GM21423 (cell line): ENCODE measurements at regions not wholly inside any gene's neighbourhood (a gene's known extent, or its start where the extent isn't known, plus 50 kb on each side); places are given as distances from the start of the nearest gene placed in this dataset.

Experiments used
- ATAC-seq: cut with Tn5 transposase; IDR thresholded peaks from one replicate; pipeline ENCODE4 v1.9.1; 2021; ENCODE audit warnings: mild to moderate bottlenecking, moderate library complexity; ENCODE audit not compliant: unreplicated experiment

GRCh38 chr1:39134768-39135333 is 69.6 kb upstream of the MACF1 start:
- no peak for ATAC-seq

GRCh38 chr1:39136638-39137037 is 67.9 kb upstream of the MACF1 start:
- no peak for ATAC-seq

- ATAC-seq = no peak
Observed at GRCh38 chr1:39139723-39140360, 64.7 kb upstream of the MACF1 start.

GRCh38 chr1:39141925-39142324 is 62.6 kb upstream of the MACF1 start:
- no peak for ATAC-seq

DNA sequence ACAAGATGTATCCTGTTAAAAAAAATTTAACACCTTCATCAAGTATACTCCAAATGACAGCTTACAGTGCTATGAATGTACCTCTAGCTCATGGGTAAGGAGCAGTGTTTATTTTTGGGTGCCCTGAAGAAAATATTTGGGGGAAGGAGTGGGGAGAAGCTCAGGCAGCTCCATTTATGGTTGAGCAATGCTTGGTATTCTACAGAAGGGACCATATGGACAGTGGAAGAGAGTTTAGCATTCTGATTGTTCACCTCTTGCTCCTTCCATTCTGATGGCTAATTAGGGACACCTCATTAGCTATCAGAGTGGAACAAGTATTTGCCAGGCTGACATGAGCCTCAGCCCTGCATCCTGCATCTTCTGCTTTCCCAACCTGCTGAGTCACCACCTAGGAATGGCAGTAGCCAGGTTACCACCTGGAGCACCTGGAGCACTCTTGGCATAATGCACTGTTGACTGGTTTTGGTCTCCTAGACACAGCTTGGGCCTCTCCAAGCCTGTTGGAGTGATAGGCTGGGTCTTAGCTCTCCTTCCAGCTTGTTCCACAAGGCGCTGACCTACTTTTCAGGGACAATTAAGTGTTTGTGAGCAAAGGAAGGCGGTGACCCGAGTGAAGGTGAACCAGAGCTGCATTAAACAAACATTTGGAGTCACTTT is 62.0 kb upstream of the MACF1 start:
- ATAC-seq = no peak

DNA sequence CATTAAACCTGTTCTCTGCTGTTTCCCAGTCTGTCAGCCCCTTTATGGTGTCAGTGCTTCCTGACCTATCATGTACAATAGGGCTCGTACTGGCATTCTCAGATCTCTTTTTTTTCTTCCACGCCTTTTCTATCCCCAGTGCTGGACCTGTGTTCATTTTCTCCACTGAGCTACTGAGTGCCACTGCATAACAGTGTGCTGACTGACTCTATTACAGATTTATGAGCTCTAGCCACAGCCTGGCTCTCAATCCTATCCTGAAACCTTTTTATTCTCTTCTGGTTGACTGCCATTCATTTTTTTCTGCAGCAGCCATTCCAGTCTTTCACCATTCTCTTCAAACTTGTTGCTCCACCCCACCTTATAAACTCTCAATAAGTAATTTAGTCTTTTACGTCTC is 59.6 kb upstream of the MACF1 start:
- no peak for ATAC-seq

DNA sequence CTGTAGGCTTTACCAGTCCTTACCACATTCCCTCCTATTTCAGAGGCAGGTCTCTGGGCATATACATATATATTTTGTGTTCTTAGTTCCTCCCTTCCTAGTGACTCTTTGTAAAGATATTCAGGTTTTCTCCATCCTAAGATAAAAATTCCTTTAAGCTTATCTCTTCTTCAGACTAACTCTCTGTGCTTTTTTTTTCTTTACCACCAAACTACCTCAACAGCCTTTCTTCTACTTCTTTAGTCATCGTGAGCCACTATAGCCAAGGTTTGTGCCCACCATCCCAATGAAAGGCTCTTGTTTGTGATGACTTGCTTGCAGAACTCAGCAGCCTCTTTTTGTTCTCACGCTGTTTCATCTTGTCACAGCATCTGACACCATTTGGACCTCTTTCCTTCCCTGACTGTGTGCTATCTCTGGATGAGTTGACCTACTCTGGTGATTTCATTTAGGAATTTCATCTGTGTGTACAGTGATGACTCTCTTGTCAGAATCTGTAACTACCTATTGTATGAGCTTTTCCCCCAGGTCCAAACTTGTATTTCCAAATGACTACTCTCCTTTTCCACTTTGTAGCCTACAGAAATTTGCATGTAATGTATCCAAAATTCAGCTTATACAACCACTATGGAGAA is 59.0 kb upstream of the MACF1 start:
- ATAC-seq = no peak

- ATAC-seq = no peak
Observed at GRCh38 chr1:39146681-39147080, 57.8 kb upstream of the MACF1 start.

DNA sequence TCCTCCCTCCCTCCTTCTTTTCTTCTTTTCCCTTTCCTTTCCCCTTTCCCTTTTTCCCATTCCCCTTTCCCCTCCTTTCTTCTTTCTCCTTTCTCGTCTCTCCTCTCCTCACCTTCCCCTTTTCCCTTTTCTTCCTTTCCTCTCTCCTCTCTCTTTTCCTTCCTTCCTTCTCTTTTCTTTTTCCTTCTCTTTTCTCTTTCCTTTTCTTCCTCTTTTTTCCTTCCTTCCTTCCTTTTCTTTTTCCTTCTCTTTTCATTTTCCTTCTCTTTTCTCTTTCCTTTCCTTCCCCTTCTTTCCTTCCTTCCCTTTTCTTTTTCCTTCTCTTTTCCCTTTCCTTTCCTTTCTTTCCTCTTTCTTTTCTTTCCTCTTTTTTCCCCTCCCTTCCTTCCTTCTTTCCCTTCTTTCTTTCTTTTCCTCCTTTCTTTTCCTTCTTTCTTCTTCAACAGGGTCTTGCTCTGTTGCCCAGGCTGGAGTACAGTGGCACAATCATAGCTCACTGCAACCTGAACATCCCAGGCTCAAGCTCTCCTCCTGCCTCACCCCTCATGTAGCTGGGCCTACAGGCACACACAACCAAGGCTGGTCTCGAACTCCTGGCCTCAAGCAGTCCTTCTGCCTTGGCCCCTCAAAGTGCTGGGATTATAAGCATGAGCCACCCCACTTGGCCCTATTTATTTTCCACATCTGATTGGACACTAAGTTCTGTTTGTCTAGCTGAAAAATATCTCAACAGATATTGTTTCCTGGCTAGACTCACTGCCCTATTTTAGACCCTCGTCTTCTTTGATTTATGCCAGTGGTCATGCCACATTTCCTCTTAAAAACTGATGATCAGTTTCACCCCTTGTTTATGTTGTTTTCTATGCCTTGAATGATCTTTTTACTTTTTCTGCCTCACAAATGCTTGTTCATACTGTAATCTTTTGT is 57.1 kb upstream of the MACF1 start:
- no peak for ATAC-seq

DNA sequence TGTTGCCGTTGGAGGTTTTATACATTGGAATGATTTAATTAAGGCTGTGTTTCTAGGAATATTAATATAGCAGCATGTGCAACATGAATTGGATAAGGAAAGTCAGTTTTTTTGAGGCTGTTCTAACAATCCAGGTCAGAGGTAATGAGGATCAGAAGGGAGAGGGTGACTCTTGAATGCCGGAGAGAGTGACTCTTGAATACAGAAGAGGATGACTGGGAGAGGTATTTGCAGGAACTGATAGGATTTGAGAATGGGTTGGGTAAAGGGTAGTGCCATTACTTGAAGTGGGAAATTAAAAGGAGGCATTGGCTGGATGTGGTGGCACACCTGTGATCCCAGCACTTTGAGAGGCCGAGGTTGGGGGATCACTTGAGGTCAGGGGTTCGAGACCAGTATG is 55.6 kb upstream of the MACF1 start:
- ATAC-seq = no peak

- ATAC-seq = no peak
Observed at GRCh38 chr1:39149509-39149908, 55.0 kb upstream of the MACF1 start.

DNA sequence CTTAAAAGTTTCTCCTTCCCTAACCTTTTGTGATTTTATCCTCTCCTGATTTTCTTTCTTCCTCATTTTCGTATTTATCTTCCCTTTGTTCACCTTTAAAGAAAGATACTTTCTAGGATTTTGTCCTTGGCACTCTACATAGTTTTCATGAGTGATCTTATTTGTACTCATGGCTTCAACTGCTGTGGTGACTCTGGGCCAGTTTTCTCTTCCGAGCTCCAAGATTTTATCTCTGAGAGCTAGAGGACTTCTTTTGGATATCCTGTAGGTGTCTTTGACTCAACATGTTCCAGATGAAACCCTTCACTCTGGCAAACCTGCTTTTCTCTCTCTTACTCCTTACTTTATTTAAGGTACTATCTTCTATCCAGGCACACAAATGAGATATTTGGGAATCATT is 53.7 kb upstream of the MACF1 start:
- no peak for ATAC-seq

- no peak for ATAC-seq
Observed at GRCh38 chr1:39151267-39151666, 53.2 kb upstream of the MACF1 start.

DNA sequence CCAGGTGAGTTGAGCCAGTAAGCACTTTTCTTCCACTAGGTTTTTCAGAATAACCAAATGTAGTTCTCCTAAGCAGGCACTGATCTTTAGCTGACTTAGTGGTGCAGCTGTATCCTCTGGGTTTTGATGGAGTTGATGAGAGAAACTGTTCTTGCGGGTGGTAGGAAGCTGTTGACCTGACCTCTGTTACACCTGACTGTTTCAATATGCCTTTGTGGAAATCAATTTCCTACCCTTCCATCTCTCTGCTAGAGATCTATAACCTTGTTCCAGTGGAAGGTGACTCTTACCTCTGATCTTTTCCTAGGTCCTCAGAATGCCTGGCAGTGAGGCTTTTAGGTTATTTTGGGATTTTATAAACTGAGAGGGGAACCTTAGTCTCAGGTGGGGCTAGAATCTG is 51.6 kb upstream of the MACF1 start:
- no peak for ATAC-seq

GRCh38 chr1:39153684-39154083 is 50.8 kb upstream of the MACF1 start:
- ATAC-seq = no peak

GRCh38 chr1:39154553-39155421 is 49.7 kb upstream of the MACF1 start:
- ATAC-seq = no peak
